IMR-90 (cell line): ENCODE measurements at regions not wholly inside any gene's neighbourhood (a gene's known extent, or its start where the extent isn't known, plus 50 kb on each side); places are given as distances from the start of the nearest gene placed in this dataset.

Experiments
- ATAC-seq: fragments of 200-7000 bp; cut with Tn5 transposase; 2 replicates; pipeline ENCODE4 v1.9.1; 2020; ENCODE audit warnings: low read depth, mild to moderate bottlenecking, moderate library complexity
- BruUV-seq: library from RNA; stranded (reverse); fragments of 400-500 nt; replicated peaks from 2 replicates; lab custom pipeline; 2021; lab: Mats Ljungman, UMichigan
- CTCF ChIA-PET: fragments of 300-600 bp; formaldehyde crosslinking; extraction: SDS; loops from one replicate; lab custom pipeline; 2021; ENCODE audit warnings: antibody characterized with exemption; lab: Yijun Ruan, JAX
- POLR2A ChIA-PET: fragments of 300-600 bp; sonication (Branson Sonifier 250); formaldehyde crosslinking; loops from one replicate; lab custom pipeline; 2022; ENCODE audit warnings: antibody characterized with exemption; ENCODE audit not compliant: unreplicated experiment; lab: Charles Lee
- DNase-seq: peaks from one replicate; pipeline ENCODE4 v3.0.0; 2013
- H2AFZ ChIP-seq: replicated peaks from 2 replicates; pipeline ENCODE3; 2013; ENCODE audit warnings: low read length, mild to moderate bottlenecking; ENCODE audit not compliant: poor library complexity
- H2AK5ac ChIP-seq: 2 replicates; pipeline ENCODE4 v1.6.1; 2013; ENCODE audit warnings: low read depth, low read length, inconsistent platforms
- H2AK9ac ChIP-seq: replicated peaks from 2 replicates; pipeline ENCODE3; 2013; ENCODE audit warnings: mild to moderate bottlenecking, low read depth, low read length, moderate library complexity; ENCODE audit not compliant: poor library complexity
- H2BK120ac ChIP-seq: 2 replicates; pipeline ENCODE4 v1.6.1; 2013; ENCODE audit warnings: low read depth, low read length, inconsistent platforms
- H2BK15ac ChIP-seq: 3 replicates; pipeline ENCODE4 v1.6.1; 2013; ENCODE audit warnings: low read depth, low read length, inconsistent platforms
- H2BK20ac ChIP-seq: 2 replicates; pipeline ENCODE4 v1.6.1; 2013; ENCODE audit warnings: low read depth, mild to moderate bottlenecking, inconsistent platforms, low read length, moderate library complexity
- H2BK5ac ChIP-seq: 2 replicates; pipeline ENCODE4 v1.6.1; 2013; ENCODE audit warnings: mild to moderate bottlenecking, low read depth, low read length, inconsistent platforms; ENCODE audit not compliant: poor library complexity, severe bottlenecking
- H3K14ac ChIP-seq: replicated peaks from 2 replicates; pipeline ENCODE4 v1.6.1; 2013; ENCODE audit warnings: low read depth, low read length, inconsistent platforms
- H3K18ac ChIP-seq: 2 replicates; pipeline ENCODE4 v1.6.1; 2013; ENCODE audit warnings: low read depth, low read length, control low read depth
- H3K23ac ChIP-seq: 2 replicates; pipeline ENCODE4 v1.6.1; 2013; ENCODE audit warnings: low read depth, low read length, inconsistent platforms
- H3K27ac ChIP-seq: 2 replicates; pipeline ENCODE4 v1.5.1; 2013; ENCODE audit warnings: mild to moderate bottlenecking, control low read depth, low read length; ENCODE audit not compliant: insufficient read depth
- H3K27me3 ChIP-seq: 2 replicates; pipeline ENCODE4 v1.6.1; 2013; ENCODE audit warnings: low read length; ENCODE audit not compliant: control insufficient read depth, insufficient read depth
- H3K36me3 ChIP-seq: 2 replicates; pipeline ENCODE4 v1.6.1; 2013; ENCODE audit warnings: low read length, mixed read lengths; ENCODE audit not compliant: control insufficient read depth, insufficient read depth
- H3K4ac ChIP-seq: 2 replicates; pipeline ENCODE4 v1.6.1; 2013; ENCODE audit warnings: low read depth, low read length, inconsistent platforms
- H3K4me1 ChIP-seq: 2 replicates; pipeline ENCODE4 v1.6.1; 2013; ENCODE audit warnings: low read length, mixed read lengths; ENCODE audit not compliant: control insufficient read depth, insufficient read depth
- H3K4me2 ChIP-seq: 2 replicates; pipeline ENCODE4 v1.6.1; 2013; ENCODE audit warnings: low read depth, mild to moderate bottlenecking, control low read depth, low read length, moderate library complexity
- H3K4me3 ChIP-seq: 2 replicates; pipeline ENCODE4 v1.5.1; 2013; ENCODE audit warnings: low read depth, mild to moderate bottlenecking, control low read depth, low read length, moderate library complexity; ENCODE audit not compliant: insufficient read depth
- H3K56ac ChIP-seq: 2 replicates; pipeline ENCODE4 v1.6.1; 2013; ENCODE audit warnings: low read length, inconsistent platforms; ENCODE audit not compliant: insufficient read depth; ENCODE audit errors: extremely low read depth
- H3K79me1 ChIP-seq, 2 experiments: 2 replicates each; pipeline ENCODE4 v1.6.1; 2013; ENCODE audit warnings: low read length in 2 of 2, inconsistent platforms in 1 of 2, low read depth in 1 of 2
- H3K9ac ChIP-seq: 2 replicates; pipeline ENCODE4 v1.6.1; 2013; ENCODE audit warnings: low read depth, low read length, control low read depth
- H3K9me1 ChIP-seq: 2 replicates; pipeline ENCODE4 v1.6.1; 2013; ENCODE audit warnings: low read length, inconsistent platforms; ENCODE audit not compliant: insufficient read depth
- H3K9me3 ChIP-seq: 2 replicates; pipeline ENCODE4 v1.6.1; 2013; ENCODE audit warnings: low read length; ENCODE audit not compliant: control insufficient read depth, insufficient read depth
- H4K20me1 ChIP-seq: 2 replicates; pipeline ENCODE4 v1.6.1; 2013; ENCODE audit warnings: low read length, inconsistent platforms; ENCODE audit not compliant: insufficient read depth
- H4K5ac ChIP-seq: 2 replicates; pipeline ENCODE4 v1.6.1; 2013; ENCODE audit warnings: mild to moderate bottlenecking, low read depth, low read length, control low read depth
- H4K8ac ChIP-seq, 2 experiments: 2 replicates each; pipeline ENCODE4 v1.6.1; 2013; ENCODE audit warnings: low read depth in 2 of 2, low read length in 2 of 2, control low read depth in 1 of 2, inconsistent platforms in 1 of 2
- H4K91ac ChIP-seq: 2 replicates; pipeline ENCODE4 v1.6.1; 2013; ENCODE audit warnings: low read depth, low read length, inconsistent platforms; ENCODE audit not compliant: insufficient read depth
- ELK1 ChIP-seq: fragments of 150-350 bp; IDR thresholded peaks from 2 replicates; pipeline ENCODE4 v1.6.1; 2016; ENCODE audit warnings: low read depth, mild to moderate bottlenecking, low read length, moderate library complexity, borderline replicate concordance
- FOS ChIP-seq: fragments of 150-350 bp; IDR thresholded peaks from 2 replicates; pipeline ENCODE4 v1.6.1; 2016; ENCODE audit warnings: low read depth, low read length
- RFX5 ChIP-seq: IDR thresholded peaks from 2 replicates; pipeline ENCODE4 v1.8.0; 2012; ENCODE audit warnings: low read depth, mild to moderate bottlenecking, low read length, moderate library complexity
- WGBS, 2 experiments: methylation state at CpG; one replicate each; pipeline versions ENCODE4 v1.1.5 to v1.1.7; 2013; ENCODE audit warnings: missing lambda C conversion rate in 2 of 2; ENCODE audit not compliant: insufficient read length in 1 of 2; ENCODE audit errors: extremely low coverage in 2 of 2; 5-methylcytosine and 5-hydroxymethylcytosine counted together
- dilution Hi-C: fragments of 300-500 bp; cut with HindIII; formaldehyde crosslinking; loops from one replicate; pipeline ENCODE4 v1.14.3; 2018; ENCODE audit warnings: low sequenced_read_pairs; ENCODE audit not compliant: unreplicated experiment
- in situ Hi-C: fragments of 300-500 bp; cut with MboI; formaldehyde crosslinking; loops from 3 replicates; pipeline ENCODE4 v1.14.3; 2019; ENCODE audit warnings: low sequenced_read_pairs, inconsistent platforms, mixed read lengths
- intact Hi-C: fragments of 100-400 bp; cut with micrococcal nuclease; formaldehyde crosslinking; loops from 2 replicates; pipeline ENCODE4 v1.10.0; 2022

GRCh38 chr9:38315085-38315595 lies 77.4 kb upstream of the ALDH1B1 start:
- Histone ChIP-seq H2AK5ac (no peak overlapping the region), H2AK9ac (no peak overlapping the region), H3K9ac (no peak overlapping the region), H3K9me3 (no peaks in the 10 kb centered on the region), H2AFZ (no peak overlapping the region), H4K5ac (no peak overlapping the region), H2BK20ac (no peak overlapping the region), H3K9me1 (no peaks in the 10 kb centered on the region), H2BK5ac (no peak overlapping the region), H3K36me3 (no peaks in the 10 kb centered on the region), H4K8ac (no peak overlapping the region), H3K4me3 (no peak overlapping the region), H3K56ac (no peak overlapping the region), H3K23ac (no peak overlapping the region), H3K79me1 (no peaks in the 10 kb centered on the region), H3K4me1 (no peaks in the 10 kb centered on the region), H3K4me2 (no peak overlapping the region), H3K14ac (no peak overlapping the region), H3K27ac (no peak overlapping the region), H3K27me3 (peaks cover 33% of the 10 kb centered on the region), H4K91ac (no peak overlapping the region), H2BK120ac (no peak overlapping the region), H3K18ac (no peak overlapping the region), H4K20me1 (no peaks in the 10 kb centered on the region), H3K4ac (no peak overlapping the region), H2BK15ac (no peak overlapping the region)
- 57% methylated on average over 7 of the region's 9 CpGs; no CpG with 5 or more reads in 1 of the 2 experiments for WGBS, 2 experiments
- in situ Hi-C loops (no loop called here), intact Hi-C loops (no loop called here), dilution Hi-C loops (no loop called here)
- DNase-seq: no peak
- ATAC-seq: no peak
- ChIA-PET CTCF (no interaction called here), POLR2A (no interaction called here)
- no TSS peak for BruUV-seq
- TF ChIP-seq RFX5 (no peak), ELK1 (no peak), FOS (no peak)
